HepG2 (cell line): ENCODE measurements at regions not wholly inside any gene's neighbourhood (a gene's known extent, or its start where the extent isn't known, plus 50 kb on each side); places are given as distances from the start of the nearest gene placed in this dataset.

Experiments used
- ATAC-seq: fragments of 200-7000 bp; cut with Tn5 transposase; 3 replicates; pipeline ENCODE4 v1.9.1; 2020; ENCODE audit warnings: mild to moderate bottlenecking, moderate library complexity
- BruUV-seq: library from RNA; stranded (reverse); fragments of 400-500 nt; replicated peaks from 2 replicates; lab custom pipeline; 2021; lab: Mats Ljungman, UMichigan
- CTCF ChIA-PET: fragments of 300-600 bp; formaldehyde crosslinking; extraction: SDS; loops from one replicate; lab custom pipeline; 2021; ENCODE audit warnings: low total read pairs, inconsistent platforms, low intra/inter-chr PET ratio; lab: Yijun Ruan, JAX
- POLR2A ChIA-PET: fragments of 350-600 bp; sonication (Branson Sonifier 250); formaldehyde crosslinking; loops from one replicate; lab custom pipeline; 2020; ENCODE audit warnings: antibody characterized with exemption, inconsistent platforms; lab: Yijun Ruan, JAX
- DNase-seq: peaks from one replicate; pipeline ENCODE4 v3.0.0-alpha.2; 2015; ENCODE audit warnings: low spot score
- FAIRE-seq: peaks from 3 replicates; lab custom pipeline; 2011; peaks lifted over from hg19 to GRCh38; lab: Jason Lieb, UNC
- H2AFZ ChIP-seq: one replicate; pipeline ENCODE4 v1.6.1; 2011; ENCODE audit warnings: low read length, inconsistent platforms
- H3K27ac ChIP-seq: fragments of 300-600 bp; 3 replicates; pipeline ENCODE4 v1.8.0; 2011; ENCODE audit warnings: mixed run types, mild to moderate bottlenecking, mixed read lengths, low read length, inconsistent platforms; ENCODE audit not compliant: insufficient read depth; ENCODE audit errors: extremely low read length
- H3K27me3 ChIP-seq, 2 experiments: fragments of 200-600 bp in 1 of 2; 2 replicates in 1 of 2; 3 replicates in 1 of 2; pipeline versions ENCODE4 v1.6.0 to v1.8.0; 2011; ENCODE audit warnings: low read length in 2 of 2, mild to moderate bottlenecking in 2 of 2, moderate library complexity in 2 of 2, inconsistent platforms in 1 of 2; ENCODE audit not compliant: insufficient read depth in 2 of 2, control insufficient read depth in 1 of 2
- H3K36me3 ChIP-seq, 2 experiments: fragments of 200-600 bp in 1 of 2; replicated peaks in 1 of 2; 2 replicates in 1 of 2; 3 replicates in 1 of 2; pipeline versions ENCODE4 v1.5.1 to v1.8.0; 2011; ENCODE audit warnings: low read length in 2 of 2, inconsistent platforms in 1 of 2; ENCODE audit not compliant: insufficient read depth in 2 of 2, control insufficient read depth in 1 of 2
- H3K4me1 ChIP-seq: 2 replicates; pipeline ENCODE4 v1.5.1; 2012; ENCODE audit warnings: low read length, inconsistent platforms; ENCODE audit not compliant: insufficient read depth
- H3K4me2 ChIP-seq: 2 replicates; pipeline ENCODE4 v1.6.0; 2011; ENCODE audit warnings: low read depth, low read length, inconsistent platforms
- H3K4me3 ChIP-seq, 3 experiments: fragments of 200-600 bp in 1 of 3; sonication (generic), shearing (Covaris generic) in 1 of 3; replicated peaks in 1 of 3; 2 replicates each; pipeline ENCODE4 v1.5.1; 2011 to 2016; ENCODE audit warnings: low read length in 3 of 3, inconsistent platforms in 2 of 3, low read depth in 2 of 3, mild to moderate bottlenecking in 2 of 3, control low read depth in 1 of 3, mixed read lengths in 1 of 3; ENCODE audit not compliant: insufficient read depth in 1 of 3
- H3K79me2 ChIP-seq: one replicate; pipeline ENCODE4 v1.6.1; 2011; ENCODE audit warnings: low read length, inconsistent platforms; ENCODE audit not compliant: insufficient read depth
- H3K9ac ChIP-seq: 2 replicates; pipeline ENCODE4 v1.6.0; 2011; ENCODE audit warnings: mild to moderate bottlenecking, low read depth, low read length, inconsistent platforms; ENCODE audit not compliant: insufficient read depth
- H3K9me3 ChIP-seq: 2 replicates; pipeline ENCODE4 v1.5.1; 2012; ENCODE audit warnings: mild to moderate bottlenecking, low read length
- H4K20me1 ChIP-seq: 2 replicates; pipeline ENCODE4 v1.6.0; 2011; ENCODE audit warnings: inconsistent platforms, mild to moderate bottlenecking, low read length, moderate library complexity; ENCODE audit not compliant: insufficient read depth
- ATF7 ChIP-seq, 2 experiments: fragments of 450-650 bp in 1 of 2; sonication (generic) in 1 of 2; formaldehyde crosslinking in 1 of 2; IDR thresholded peaks; 2 replicates each; pipeline versions ENCODE4 v1.4.0 to v1.6.1; 2016 to 2020; ENCODE audit warnings: antibody characterized with exemption in 1 of 2, mild to moderate bottlenecking in 1 of 2, missing genetic modification reagents in 1 of 2
- CREB1 ChIP-seq, 2 experiments: fragments of 450-650 bp in 1 of 2; IDR thresholded peaks; 2 replicates each; pipeline ENCODE4 v1.6.1; 2016 to 2017; ENCODE audit warnings: control low read depth in 1 of 2, mild to moderate bottlenecking in 1 of 2, missing compliant biosample characterization in 1 of 2, missing genetic modification characterization in 1 of 2
- FOXO1 ChIP-seq: sonication (generic); formaldehyde crosslinking; IDR thresholded peaks from 2 replicates; pipeline ENCODE4 v1.4.0; 2020; ENCODE audit warnings: missing genetic modification reagents
- ZMYM4 ChIP-seq: sonication (generic); formaldehyde crosslinking; IDR thresholded peaks from 2 replicates; pipeline ENCODE4 v1.8.1; 2023; ENCODE audit warnings: mild to moderate bottlenecking, missing genetic modification reagents
- ZNF205 ChIP-seq: IDR thresholded peaks from 2 replicates; pipeline ENCODE4 v1.6.1; 2018; ENCODE audit warnings: missing biosample characterization, missing genetic modification reagents
- ZNF275 ChIP-seq: sonication (generic); formaldehyde crosslinking; IDR thresholded peaks from 2 replicates; pipeline ENCODE4 v1.8.0; 2022; ENCODE audit warnings: missing genetic modification reagents, mild to moderate bottlenecking, inconsistent platforms, borderline replicate concordance
- ZNF879 ChIP-seq: sonication (generic); formaldehyde crosslinking; IDR thresholded peaks from 2 replicates; pipeline ENCODE4 v1.8.1; 2023; ENCODE audit warnings: missing genetic modification reagents
- ZNF891 ChIP-seq: sonication (generic); formaldehyde crosslinking; IDR thresholded peaks from 2 replicates; pipeline ENCODE4 v1.5.0; 2020; ENCODE audit warnings: mild to moderate bottlenecking, missing genetic modification reagents
- ZSCAN30 ChIP-seq: sonication (generic); formaldehyde crosslinking; IDR thresholded peaks from 2 replicates; pipeline ENCODE4 v1.5.0; 2020; ENCODE audit warnings: mild to moderate bottlenecking, missing genetic modification reagents
- WGBS: methylation state at CpG from one replicate; pipeline ENCODE4 v1.1.6; 2017; ENCODE audit warnings: low lambda C conversion rate; 5-methylcytosine and 5-hydroxymethylcytosine counted together
- in situ Hi-C: cut with HindIII; loops from 2 replicates; pipeline ENCODE4 v1.10.0; 2017; ENCODE audit warnings: low pct_unique_long_range_greater_than_20kb; ENCODE audit not compliant: extremely low pct_ligation_motif_present
- intact Hi-C: fragments of 100-400 bp; cut with micrococcal nuclease; formaldehyde crosslinking; loops from one replicate; pipeline ENCODE4 v1.10.0; 2022; ENCODE audit not compliant: unreplicated experiment
- TF ChIP-seq, protein P1 (sequence below): sonication (generic); formaldehyde crosslinking; IDR thresholded peaks from 2 replicates; pipeline ENCODE4 v1.5.1; 2020; ENCODE audit warnings: missing genetic modification reagents, mild to moderate bottlenecking, borderline replicate concordance

GRCh38 chr1:233815357-233815756 lies 89.1 kb upstream of the SLC35F3 start:
- Histone ChIP-seq H3K9me3 (no peaks in the 10 kb centered on the region), H3K4me2 (no peak overlapping the region), H3K36me3 (no peaks in the 10 kb centered on the region), H2AFZ (no peak overlapping the region), H3K27me3 (no peaks in the 10 kb centered on the region; a peak in 1 of 5 replicates), H3K9ac (no peak overlapping the region), H4K20me1 (no peaks in the 10 kb centered on the region)
- CTCF ChIA-PET, result no interaction called here
- intact Hi-C loops, result no loop called here
- ATAC-seq (no peak), FAIRE-seq (no peak)
- no TSS peak for BruUV-seq
- TF ChIP-seq CREB1 (IDR thresholded peaks at IDR 0.05) (peak; percentile 69; the same call in 1 of the 2 replicates), CREB1 (CRISPR knock-in tag; IDR thresholded peaks at IDR 0.05) (no peak), ZSCAN30 (CRISPR knock-in tag) (no peak), FOXO1 (CRISPR knock-in tag) (no peak), ZNF879 (CRISPR knock-in tag) (no peak), ZNF205 (CRISPR knock-in tag) (no peak), ZNF891 (no peak), ZNF275 (CRISPR knock-in tag) (no peak), ZMYM4 (CRISPR knock-in tag) (no peak), ATF7 (IDR thresholded peaks at IDR 0.05) (peak; percentile 94), ATF7 (CRISPR knock-in tag; IDR thresholded peaks at IDR 0.05) (no peak)
- TF ChIP-seq, protein P1, sequence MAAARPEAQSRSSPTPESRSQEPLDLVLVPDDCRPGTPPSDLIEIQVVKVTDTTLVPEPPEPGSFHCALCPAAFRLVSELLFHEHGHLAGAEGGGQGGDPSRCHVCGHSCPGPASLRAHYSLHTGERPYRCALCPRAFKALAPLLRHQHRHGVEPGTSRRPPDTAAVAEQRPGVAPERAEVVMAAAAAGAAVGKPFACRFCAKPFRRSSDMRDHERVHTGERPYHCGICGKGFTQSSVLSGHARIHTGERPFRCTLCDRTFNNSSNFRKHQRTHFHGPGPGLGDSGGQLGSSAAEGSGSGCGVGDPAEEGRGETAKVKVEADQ (CRISPR knock-in tag), result no peak
- TF ChIP-seq, all 625 proteins: peak for 2
- Histone ChIP-seq H3K27ac (no peak overlapping the region), H3K79me2 (no peaks in the 10 kb centered on the region), H3K4me1 (no peaks in the 10 kb centered on the region), H3K4me3 (no peak overlapping the region)
- in situ Hi-C loops, result no loop called here
- POLR2A ChIA-PET, result no interaction called here
- 0% methylated on average over 1 of the region's 1 CpG for WGBS
- no peak for DNase-seq
